ENCODE measurements at regions not wholly inside any gene's neighbourhood (a gene's known extent, or its start where the extent isn't known, plus 50 kb on each side); places are given as distances from the start of the nearest gene placed in this dataset.

- H3K27ac ChIP-seq (ENCODE audit: low read depth in 1 of 2, low read length in 1 of 2), result no peak overlapping the region
- no peak for DNase-seq (ENCODE audit: low read depth in 6 of 9, low spot score in 9 of 9)
- H3K36me3 ChIP-seq (ENCODE audit: control insufficient read depth in 2 of 2, insufficient read depth in 2 of 2, low read length in 1 of 2), result no peaks in the 10 kb centered on the region
- H3K27me3 ChIP-seq (ENCODE audit: control insufficient read depth in 2 of 2, insufficient read depth in 1 of 2, low read length in 1 of 2), result no peaks in the 10 kb centered on the region
- 94% methylated on average over 2 of the region's 2 CpGs for WGBS
- no peaks in the 10 kb centered on the region for H3K4me1 ChIP-seq (ENCODE audit: control insufficient read depth in 2 of 2, insufficient read depth in 2 of 2, low read length in 2 of 2)
- H3K4me3 ChIP-seq (ENCODE audit: low read length in 2 of 2), result no peak overlapping the region
- H3K9me3 ChIP-seq (ENCODE audit: control insufficient read depth in 2 of 2, insufficient read depth in 1 of 2, low read length in 1 of 2), result no peaks in the 10 kb centered on the region
These were observed 263.8 kb upstream of the CDIN1 start for GRCh38 chr15:36315649-36316048.

DNA sequence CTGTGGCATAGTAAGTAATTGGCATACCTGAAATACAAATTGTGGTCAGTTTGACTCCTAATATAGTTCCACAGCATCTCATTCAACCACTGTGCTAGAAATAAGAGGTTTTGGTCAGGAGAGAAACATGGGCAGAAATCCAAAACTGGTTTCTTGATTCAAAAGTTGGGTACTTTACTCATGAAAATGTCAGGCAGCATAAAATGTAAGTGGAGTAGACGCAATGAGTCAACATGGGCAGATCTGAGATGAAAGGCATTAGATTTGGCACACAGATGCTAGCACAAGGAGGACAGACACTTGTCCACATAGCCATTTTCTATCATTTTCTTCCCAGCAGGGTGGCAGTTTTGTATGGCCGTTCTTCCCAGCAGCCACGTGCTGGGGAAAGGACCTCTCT, 255.8 kb upstream of the CDIN1 start:
- no peaks in the 10 kb centered on the region for H3K4me1 ChIP-seq (ENCODE audit: control insufficient read depth in 2 of 2, insufficient read depth in 2 of 2, low read length in 2 of 2)
- peaks cover 0 to 4% of the 10 kb centered on the region in 2 donors for H3K9me3 ChIP-seq (ENCODE audit: control insufficient read depth in 2 of 2, insufficient read depth in 1 of 2, low read length in 1 of 2)
- DNase-seq (ENCODE audit: low read depth in 6 of 9, low spot score in 9 of 9), result no peak
- H3K27ac ChIP-seq (ENCODE audit: low read depth in 1 of 2, low read length in 1 of 2), result no peak overlapping the region
- no peaks in the 10 kb centered on the region for H3K27me3 ChIP-seq (ENCODE audit: control insufficient read depth in 2 of 2, insufficient read depth in 1 of 2, low read length in 1 of 2)
- WGBS, result 93% methylated on average over 3 of the region's 3 CpGs
- H3K4me3 ChIP-seq (ENCODE audit: low read length in 2 of 2), result no peak overlapping the region
- H3K36me3 ChIP-seq (ENCODE audit: control insufficient read depth in 2 of 2, insufficient read depth in 2 of 2, low read length in 1 of 2), result no peaks in the 10 kb centered on the region

DNA sequence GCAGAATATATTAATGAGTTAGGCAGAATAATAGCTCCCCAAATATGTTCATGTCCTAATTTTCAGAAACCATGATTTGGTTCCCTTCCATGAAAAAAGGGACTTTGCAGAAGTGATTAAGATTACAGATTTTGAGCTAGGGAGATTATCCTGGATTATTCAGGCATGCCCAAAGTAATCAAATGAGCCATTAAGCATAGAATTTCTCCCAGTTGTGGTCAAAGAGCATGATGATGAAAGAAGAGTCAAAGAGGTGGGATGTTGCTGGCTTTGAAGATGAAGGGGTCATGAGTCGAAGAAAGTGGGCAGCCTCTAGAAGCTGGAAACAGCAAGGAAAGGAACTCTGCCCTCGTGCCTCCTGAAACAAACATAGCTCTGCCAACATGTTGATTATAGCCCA, 254.2 kb upstream of the CDIN1 start:
- Histone ChIP-seq H3K4me1 (ENCODE audit: control insufficient read depth in 2 of 2, insufficient read depth in 2 of 2, low read length in 2 of 2) (no peaks in the 10 kb centered on the region), H3K4me3 (ENCODE audit: low read length in 2 of 2) (no peak overlapping the region), H3K36me3 (ENCODE audit: control insufficient read depth in 2 of 2, insufficient read depth in 2 of 2, low read length in 1 of 2) (no peaks in the 10 kb centered on the region), H3K27ac (ENCODE audit: low read depth in 1 of 2, low read length in 1 of 2) (no peak overlapping the region), H3K27me3 (ENCODE audit: control insufficient read depth in 2 of 2, insufficient read depth in 1 of 2, low read length in 1 of 2) (no peaks in the 10 kb centered on the region), H3K9me3 (ENCODE audit: control insufficient read depth in 2 of 2, insufficient read depth in 1 of 2, low read length in 1 of 2) (peaks cover 0 to 9% of the 10 kb centered on the region in 2 donors)
- 88% methylated on average over 2 of the region's 2 CpGs for WGBS
- DNase-seq (ENCODE audit: low read depth in 6 of 9, low spot score in 9 of 9), result no peak

- H3K36me3 ChIP-seq (ENCODE audit: control insufficient read depth in 2 of 2, insufficient read depth in 2 of 2, low read length in 1 of 2), result no peaks in the 10 kb centered on the region
- no peaks in the 10 kb centered on the region for H3K4me1 ChIP-seq (ENCODE audit: control insufficient read depth in 2 of 2, insufficient read depth in 2 of 2, low read length in 2 of 2)
- H3K27me3 ChIP-seq (ENCODE audit: control insufficient read depth in 2 of 2, insufficient read depth in 1 of 2, low read length in 1 of 2), result no peaks in the 10 kb centered on the region
- H3K27ac ChIP-seq (ENCODE audit: low read depth in 1 of 2, low read length in 1 of 2), result no peak overlapping the region
- DNase-seq (ENCODE audit: low read depth in 6 of 9, low spot score in 9 of 9), result no peak
- H3K4me3 ChIP-seq (ENCODE audit: low read length in 2 of 2), result no peak overlapping the region
- peaks cover 0 to 9% of the 10 kb centered on the region in 2 donors for H3K9me3 ChIP-seq (ENCODE audit: control insufficient read depth in 2 of 2, insufficient read depth in 1 of 2, low read length in 1 of 2)
- WGBS, result 95% methylated on average over 9 of the region's 9 CpGs
These were observed 249.8 kb upstream of the CDIN1 start for GRCh38 chr15:36329592-36329991.

DNA sequence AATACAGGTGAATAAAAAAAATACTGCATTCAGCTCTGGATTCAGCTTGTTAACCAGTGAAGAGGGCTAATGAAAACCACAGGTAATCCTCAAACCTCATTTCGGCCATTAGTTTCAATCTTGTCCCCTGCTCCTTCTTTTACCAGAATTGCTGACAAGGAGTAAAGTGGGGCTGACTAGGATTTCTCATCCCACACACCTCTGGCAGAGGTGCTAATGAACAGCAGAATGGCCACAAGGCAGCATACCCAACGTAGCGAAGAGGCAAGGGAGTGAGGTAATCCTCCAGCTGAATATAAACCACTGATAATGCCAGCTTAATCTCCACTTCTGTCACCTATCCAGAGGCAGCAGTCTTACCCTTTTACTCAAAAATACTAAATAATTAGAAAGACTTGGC, 248.8 kb upstream of the CDIN1 start:
- H3K9me3 ChIP-seq (ENCODE audit: control insufficient read depth in 2 of 2, insufficient read depth in 1 of 2, low read length in 1 of 2), result peaks cover 0 to 9% of the 10 kb centered on the region in 2 donors
- no peak overlapping the region for H3K27ac ChIP-seq (ENCODE audit: low read depth in 1 of 2, low read length in 1 of 2)
- no peaks in the 10 kb centered on the region for H3K4me1 ChIP-seq (ENCODE audit: control insufficient read depth in 2 of 2, insufficient read depth in 2 of 2, low read length in 2 of 2)
- H3K27me3 ChIP-seq (ENCODE audit: control insufficient read depth in 2 of 2, insufficient read depth in 1 of 2, low read length in 1 of 2), result no peaks in the 10 kb centered on the region
- 95% methylated on average over 3 of the region's 3 CpGs for WGBS
- no peak for DNase-seq (ENCODE audit: low read depth in 6 of 9, low spot score in 9 of 9)
- H3K36me3 ChIP-seq (ENCODE audit: control insufficient read depth in 2 of 2, insufficient read depth in 2 of 2, low read length in 1 of 2), result no peaks in the 10 kb centered on the region
- H3K4me3 ChIP-seq (ENCODE audit: low read length in 2 of 2), result no peak overlapping the region

DNA sequence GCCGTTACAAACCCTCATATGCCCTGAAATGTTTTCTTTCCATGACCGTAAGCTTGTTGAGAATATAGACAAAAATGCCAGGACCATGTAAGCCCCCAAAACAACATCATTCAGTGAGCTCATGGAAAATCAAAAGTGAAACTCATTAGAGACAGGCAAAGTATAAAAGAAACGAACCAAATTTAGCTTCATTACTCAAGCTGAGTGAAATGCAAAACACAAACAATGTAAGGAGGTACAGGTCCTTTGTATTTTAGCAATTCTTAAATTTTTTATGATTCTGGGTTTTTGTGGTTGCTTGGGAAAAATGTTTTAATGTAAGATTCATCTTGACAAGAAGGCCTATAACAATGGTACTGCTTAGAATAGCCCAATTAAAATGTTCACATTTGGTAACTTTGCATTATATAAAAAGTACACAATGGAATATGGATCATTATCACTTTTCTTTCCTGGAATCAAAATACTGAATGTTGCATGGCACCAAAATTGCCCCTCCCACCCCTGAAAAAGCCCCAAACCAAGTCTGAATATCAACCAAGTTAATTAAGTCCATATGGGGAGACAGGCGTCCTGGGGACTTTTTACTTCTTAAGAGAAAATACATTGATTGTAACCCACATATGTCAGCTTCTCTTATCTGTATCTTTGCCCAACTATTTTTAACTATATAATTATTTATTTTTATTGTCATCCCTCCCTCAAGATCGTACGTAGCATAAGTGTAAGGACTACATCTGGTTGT, 247.7 kb upstream of the CDIN1 start:
- H3K4me3 ChIP-seq (ENCODE audit: low read length in 2 of 2), result no peak overlapping the region
- H3K36me3 ChIP-seq (ENCODE audit: control insufficient read depth in 2 of 2, insufficient read depth in 2 of 2, low read length in 1 of 2), result no peaks in the 10 kb centered on the region
- H3K4me1 ChIP-seq (ENCODE audit: control insufficient read depth in 2 of 2, insufficient read depth in 2 of 2, low read length in 2 of 2), result no peaks in the 10 kb centered on the region
- peaks cover 0 to 9% of the 10 kb centered on the region in 2 donors for H3K9me3 ChIP-seq (ENCODE audit: control insufficient read depth in 2 of 2, insufficient read depth in 1 of 2, low read length in 1 of 2)
- 90% methylated on average over 6 of the region's 6 CpGs for WGBS
- no peak overlapping the region for H3K27ac ChIP-seq (ENCODE audit: low read depth in 1 of 2, low read length in 1 of 2)
- no peak for DNase-seq (ENCODE audit: low read depth in 6 of 9, low spot score in 9 of 9)
- no peaks in the 10 kb centered on the region for H3K27me3 ChIP-seq (ENCODE audit: control insufficient read depth in 2 of 2, insufficient read depth in 1 of 2, low read length in 1 of 2)

GRCh38 chr15:36332301-36332700, 247.1 kb upstream of the CDIN1 start:
- 96% methylated on average over 2 of the region's 2 CpGs for WGBS
- Histone ChIP-seq H3K9me3 (ENCODE audit: control insufficient read depth in 2 of 2, insufficient read depth in 1 of 2, low read length in 1 of 2) (peaks cover 0 to 9% of the 10 kb centered on the region in 2 donors), H3K4me3 (ENCODE audit: low read length in 2 of 2) (no peak overlapping the region), H3K27me3 (ENCODE audit: control insufficient read depth in 2 of 2, insufficient read depth in 1 of 2, low read length in 1 of 2) (no peaks in the 10 kb centered on the region), H3K27ac (ENCODE audit: low read depth in 1 of 2, low read length in 1 of 2) (no peak overlapping the region), H3K36me3 (ENCODE audit: control insufficient read depth in 2 of 2, insufficient read depth in 2 of 2, low read length in 1 of 2) (no peaks in the 10 kb centered on the region), H3K4me1 (ENCODE audit: control insufficient read depth in 2 of 2, insufficient read depth in 2 of 2, low read length in 2 of 2) (no peaks in the 10 kb centered on the region)
- no peak for DNase-seq (ENCODE audit: low read depth in 6 of 9, low spot score in 9 of 9)

- DNase-seq (ENCODE audit: low read depth in 6 of 9, low spot score in 9 of 9), result no peak
- 95% methylated on average over 2 of the region's 2 CpGs for WGBS
- Histone ChIP-seq H3K27ac (ENCODE audit: low read depth in 1 of 2, low read length in 1 of 2) (no peak overlapping the region), H3K27me3 (ENCODE audit: control insufficient read depth in 2 of 2, insufficient read depth in 1 of 2, low read length in 1 of 2) (no peaks in the 10 kb centered on the region), H3K4me3 (ENCODE audit: low read length in 2 of 2) (no peak overlapping the region), H3K9me3 (ENCODE audit: control insufficient read depth in 2 of 2, insufficient read depth in 1 of 2, low read length in 1 of 2) (peaks cover 0 to 9% of the 10 kb centered on the region in 2 donors), H3K4me1 (ENCODE audit: control insufficient read depth in 2 of 2, insufficient read depth in 2 of 2, low read length in 2 of 2) (no peaks in the 10 kb centered on the region), H3K36me3 (ENCODE audit: control insufficient read depth in 2 of 2, insufficient read depth in 2 of 2, low read length in 1 of 2) (no peaks in the 10 kb centered on the region)
These were observed 246.5 kb upstream of the CDIN1 start for GRCh38 chr15:36332896-36333295.

GRCh38 chr15:36334059-36334458, 245.4 kb upstream of the CDIN1 start:
- no peak overlapping the region for H3K4me3 ChIP-seq (ENCODE audit: low read length in 2 of 2)
- no peak for DNase-seq (ENCODE audit: low read depth in 6 of 9, low spot score in 9 of 9)
- WGBS, result 49% methylated on average over 3 of the region's 3 CpGs
- no peak overlapping the region for H3K27ac ChIP-seq (ENCODE audit: low read depth in 1 of 2, low read length in 1 of 2)
- no peaks in the 10 kb centered on the region for H3K4me1 ChIP-seq (ENCODE audit: control insufficient read depth in 2 of 2, insufficient read depth in 2 of 2, low read length in 2 of 2)
- H3K9me3 ChIP-seq (ENCODE audit: control insufficient read depth in 2 of 2, insufficient read depth in 1 of 2, low read length in 1 of 2), result peaks cover 0 to under 1% of the 10 kb centered on the region in 2 donors
- no peaks in the 10 kb centered on the region for H3K27me3 ChIP-seq (ENCODE audit: control insufficient read depth in 2 of 2, insufficient read depth in 1 of 2, low read length in 1 of 2)
- no peaks in the 10 kb centered on the region for H3K36me3 ChIP-seq (ENCODE audit: control insufficient read depth in 2 of 2, insufficient read depth in 2 of 2, low read length in 1 of 2)
